Hematopoietic multipotent progenitor cell treated with erythropoietin and hydrocortisone succinate and interleukin-3 and kit ligand, for 17 days (in vitro differentiated cells): ENCODE measurements at regions not wholly inside any gene's neighbourhood (a gene's known extent, or its start where the extent isn't known, plus 50 kb on each side); places are given as distances from the start of the nearest gene placed in this dataset.

Experiments used
- DNase-seq: peaks from one replicate; pipeline ENCODE4 v3.0.0-alpha.2; 2015; ENCODE audit warnings: low spot score

DNA sequence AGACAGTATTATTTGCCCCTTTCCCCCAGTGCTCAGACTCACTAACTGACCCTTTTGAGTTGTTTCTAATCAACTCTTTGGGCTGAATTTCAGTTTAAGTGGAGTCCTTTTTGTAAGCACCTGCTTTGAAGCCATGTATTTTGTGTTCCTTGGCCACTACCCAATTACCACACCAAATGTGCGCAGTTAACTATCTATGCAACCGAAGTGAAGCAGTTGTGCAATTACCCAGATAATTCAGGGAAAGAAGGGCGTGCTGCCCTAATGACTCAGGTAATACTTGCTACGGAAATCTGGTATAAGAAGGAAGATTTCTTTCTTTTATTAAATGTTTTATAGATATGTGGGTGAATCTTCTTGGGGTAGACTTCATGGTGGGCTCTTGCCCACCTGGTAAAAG is 371.9 kb upstream of the TBL1XR1 start:
- no peak for DNase-seq

DNA sequence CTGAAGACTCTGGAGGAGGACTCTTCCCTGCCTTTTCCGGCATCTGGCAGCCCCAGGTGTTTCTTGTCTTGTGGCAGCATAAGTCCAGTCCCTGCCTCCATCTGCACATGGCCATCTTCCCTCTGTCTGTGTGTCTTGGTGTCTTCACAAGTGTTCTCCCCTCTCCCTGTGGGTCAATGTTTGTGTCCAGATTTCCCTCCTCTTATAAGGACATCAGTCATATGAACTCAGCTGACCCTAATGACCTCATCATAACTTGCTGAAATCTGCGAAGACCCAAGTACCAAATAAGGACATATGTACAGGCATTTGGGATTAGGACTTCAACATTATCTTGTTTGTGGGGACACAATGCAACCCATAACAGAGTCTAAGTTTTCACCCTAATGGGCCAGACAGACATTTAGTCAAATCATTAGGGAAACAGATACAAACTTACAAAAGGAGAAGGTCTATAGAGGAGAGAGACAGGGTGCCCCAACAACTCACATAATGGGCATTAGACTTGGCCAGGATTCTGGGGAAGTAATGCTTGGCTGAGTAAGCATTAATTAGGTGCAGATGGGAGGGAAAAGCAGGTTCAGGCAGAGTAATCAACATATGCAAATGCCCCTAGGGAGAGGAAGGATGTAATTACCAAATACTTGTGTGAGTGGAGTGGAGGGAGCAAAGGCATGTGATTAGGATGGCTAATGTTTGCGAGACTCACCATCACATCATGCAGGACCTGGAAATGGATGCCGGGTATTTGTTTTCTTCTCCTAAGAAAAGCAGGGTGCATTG is 372.8 kb upstream of the TBL1XR1 start:
- no peak for DNase-seq

DNA sequence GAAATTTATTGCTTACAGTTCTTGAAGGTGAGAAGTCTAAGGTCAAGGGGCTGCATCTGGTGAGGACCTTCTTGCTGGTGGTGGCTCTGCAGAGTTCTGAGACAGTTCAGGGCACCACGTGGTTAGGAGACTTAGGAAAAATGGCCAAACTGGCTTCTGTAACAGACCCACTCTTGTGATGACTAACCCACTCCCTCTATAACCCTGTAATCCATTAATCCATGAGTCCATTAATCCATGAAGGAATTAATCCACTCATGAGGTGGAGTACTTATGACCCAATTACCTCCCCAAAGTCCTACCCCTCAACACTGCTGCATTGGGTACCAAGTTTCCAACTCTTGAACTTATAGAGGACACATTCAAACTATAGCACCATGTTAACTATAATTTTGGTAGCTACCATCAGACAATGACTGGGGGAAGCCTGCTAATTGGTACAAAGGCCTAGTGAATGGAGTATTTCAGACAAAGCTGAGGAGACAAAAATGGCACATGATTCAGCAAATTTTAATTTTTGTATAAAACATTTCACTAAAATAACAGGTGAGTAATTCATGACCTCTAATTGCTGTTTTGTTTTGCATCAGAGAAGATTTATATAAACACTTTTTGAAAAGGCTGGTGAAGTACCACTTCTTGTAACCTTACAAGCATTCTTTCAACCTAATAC is 374.1 kb upstream of the TBL1XR1 start:
- DNase-seq = no peak

DNA sequence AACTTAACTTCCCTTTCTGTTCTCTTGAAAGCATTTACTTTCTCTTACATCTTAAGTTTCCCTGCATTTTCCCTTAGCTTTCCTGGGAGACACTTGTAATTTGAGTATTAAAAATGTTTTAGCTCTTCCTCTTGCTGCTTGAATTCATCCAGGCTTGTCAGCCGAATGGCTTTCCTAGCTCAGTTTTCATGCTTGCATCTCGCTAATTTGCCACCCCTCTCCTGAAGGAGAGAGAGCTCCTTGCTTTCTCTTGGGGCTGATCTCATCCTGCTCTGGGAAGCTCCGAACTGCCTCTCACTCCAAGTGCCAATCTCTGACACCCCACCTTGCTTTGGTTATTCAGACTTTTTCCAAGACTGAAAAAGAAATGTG is 374.6 kb upstream of the TBL1XR1 start:
- DNase-seq = no peak

DNA sequence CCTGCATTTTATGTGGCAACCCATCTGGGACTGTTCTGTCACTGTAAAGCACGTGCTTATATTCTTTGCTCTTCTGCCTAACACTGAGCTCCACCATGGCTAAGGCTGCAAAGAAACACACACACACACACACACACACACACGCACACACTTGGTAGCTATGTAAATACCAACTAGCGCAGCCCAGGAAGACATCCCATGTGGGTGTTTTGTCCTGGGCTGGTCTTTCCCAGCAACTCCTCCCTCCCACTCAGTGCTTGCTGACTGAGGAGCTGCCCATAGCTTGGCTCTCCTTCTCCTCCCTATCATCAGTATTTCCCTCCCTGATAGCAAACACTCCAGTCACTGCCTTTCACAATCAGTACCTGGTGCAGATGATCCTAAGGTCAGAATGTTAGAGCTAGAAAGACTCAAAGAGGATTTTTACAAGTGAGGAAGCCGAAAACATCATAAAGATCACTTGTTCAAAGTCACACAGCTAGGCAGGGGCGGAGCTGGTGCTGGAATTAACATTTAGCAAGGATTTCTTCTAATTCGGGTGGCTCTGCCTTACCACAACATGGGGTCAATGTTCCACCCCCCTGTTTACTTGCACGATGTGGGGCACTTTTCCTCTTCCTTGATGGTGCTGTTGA is 377.1 kb upstream of the TBL1XR1 start:
- no peak for DNase-seq

DNA sequence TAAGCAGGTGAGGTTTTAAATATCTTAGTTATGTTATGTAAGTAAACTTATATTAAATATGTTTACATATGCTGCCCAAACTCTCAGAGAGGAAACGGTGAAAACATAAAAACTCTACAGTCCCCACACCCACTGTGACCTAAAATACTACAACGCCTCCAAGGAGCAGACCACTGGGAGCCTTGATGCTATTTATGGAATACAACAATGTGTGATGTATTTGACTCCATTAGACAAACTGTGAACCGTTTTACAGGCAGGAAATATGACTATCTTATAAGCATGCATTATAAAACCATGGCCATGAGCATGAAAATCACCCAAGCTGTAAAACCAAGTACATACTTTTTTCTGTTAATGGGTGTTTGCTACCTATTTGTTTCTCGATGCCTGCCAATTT is 379.5 kb upstream of the TBL1XR1 start:
- DNase-seq = no peak

DNA sequence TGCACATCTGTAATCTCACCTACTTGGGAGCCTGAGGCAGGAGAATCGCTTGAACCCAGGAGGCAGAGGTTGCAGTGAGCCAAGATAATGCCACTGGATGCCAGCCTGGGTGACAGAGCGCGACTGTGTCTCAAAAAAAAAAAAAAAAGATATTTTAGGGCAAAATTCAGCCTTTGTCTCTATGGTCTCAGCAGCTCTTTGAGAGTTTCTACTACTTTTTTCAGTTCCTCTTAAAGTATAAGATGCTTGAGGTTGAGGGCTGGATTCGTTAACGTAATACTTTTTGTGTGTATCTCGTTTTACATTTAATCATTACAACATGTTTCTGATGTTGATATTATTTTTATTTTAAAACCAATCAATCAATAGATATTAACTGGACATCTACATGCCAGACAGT is 381.2 kb upstream of the TBL1XR1 start:
- DNase-seq = no peak

DNA sequence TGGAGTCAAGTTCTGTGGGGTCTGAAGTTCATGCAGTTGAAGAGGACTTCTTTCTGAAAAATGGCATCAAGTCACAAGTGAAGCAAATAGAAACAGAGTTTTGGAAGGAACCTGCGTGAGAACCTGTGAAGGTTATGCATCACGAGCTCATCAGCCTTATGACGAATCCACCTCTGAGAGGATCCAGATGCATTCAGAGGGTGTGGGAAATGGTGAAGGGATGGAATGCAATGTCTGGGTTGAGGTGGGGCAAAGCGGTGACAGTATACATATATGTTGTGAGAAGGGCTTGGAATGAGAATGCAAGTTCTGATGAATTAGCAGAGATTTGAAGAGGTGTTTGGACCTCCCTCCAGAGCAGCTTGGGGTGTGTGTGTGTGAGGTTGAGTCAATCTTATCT is 382.1 kb upstream of the TBL1XR1 start:
- no peak for DNase-seq

DNA sequence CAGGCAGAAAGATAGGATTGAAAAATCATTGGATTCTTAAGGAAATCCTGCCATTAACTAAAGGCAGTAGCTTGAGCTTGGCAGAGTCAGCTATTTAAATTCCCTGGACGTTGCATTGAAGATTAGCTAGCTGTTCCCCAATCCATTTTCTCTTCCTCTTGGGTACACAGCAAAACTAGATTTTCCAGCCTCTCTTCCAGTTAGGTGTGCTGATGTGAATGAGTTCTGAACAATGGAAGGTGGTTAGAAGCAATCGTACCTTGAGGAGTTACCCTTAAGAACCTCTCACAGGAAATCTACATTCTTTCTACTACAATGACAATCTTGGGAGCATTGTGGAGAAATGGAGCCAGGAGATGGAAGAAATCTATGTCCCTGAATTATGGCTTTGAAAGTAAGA is 383.2 kb upstream of the TBL1XR1 start:
- no peak for DNase-seq

DNA sequence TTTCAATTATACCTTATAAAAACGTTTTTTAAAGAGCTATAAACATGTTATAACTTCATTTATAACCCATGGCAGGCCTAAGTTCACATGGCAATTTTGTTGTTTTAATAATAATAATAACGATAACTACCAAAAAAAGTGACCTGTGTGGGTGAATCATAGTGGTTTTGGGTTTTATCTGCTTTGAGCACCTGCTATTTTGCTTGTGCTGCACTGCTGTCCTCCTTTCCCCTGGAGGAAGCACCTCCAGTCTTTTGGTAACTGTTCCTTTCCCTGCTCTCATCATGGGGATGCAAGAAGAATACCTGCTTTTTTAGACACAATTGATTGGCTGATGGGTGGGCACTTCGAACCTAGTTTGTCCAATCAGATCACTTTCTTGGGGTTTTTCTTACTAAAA is 388.0 kb upstream of the TBL1XR1 start:
- DNase-seq = no peak

DNA sequence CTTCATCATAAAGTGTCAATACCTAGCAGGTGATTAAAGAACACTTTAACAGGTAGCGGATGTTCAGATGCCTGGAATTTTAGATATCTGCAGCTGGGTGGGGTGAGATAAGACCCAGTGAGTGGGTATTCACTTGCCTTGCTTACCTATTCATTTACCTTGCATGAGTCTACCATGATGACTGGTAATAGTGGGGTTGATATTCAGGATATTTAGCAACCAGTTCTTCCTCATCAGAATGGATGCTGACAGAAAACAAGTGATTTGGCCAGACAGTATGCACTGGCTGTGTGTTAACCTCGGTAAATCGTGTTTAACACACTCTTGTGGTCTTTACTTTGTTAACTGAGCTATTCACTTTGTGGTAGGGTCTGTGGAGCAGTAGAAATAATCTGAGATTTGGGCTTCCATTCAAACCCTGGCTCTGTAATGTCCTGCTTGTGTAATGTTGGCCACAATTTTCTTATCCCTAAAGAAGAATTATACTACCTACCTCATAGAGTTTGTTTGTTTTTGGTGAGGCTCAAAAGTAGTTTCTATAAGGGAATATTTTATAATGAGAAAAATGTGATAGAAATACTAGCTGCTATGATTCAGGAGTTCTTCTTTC is 391.9 kb upstream of the TBL1XR1 start:
- no peak for DNase-seq

DNA sequence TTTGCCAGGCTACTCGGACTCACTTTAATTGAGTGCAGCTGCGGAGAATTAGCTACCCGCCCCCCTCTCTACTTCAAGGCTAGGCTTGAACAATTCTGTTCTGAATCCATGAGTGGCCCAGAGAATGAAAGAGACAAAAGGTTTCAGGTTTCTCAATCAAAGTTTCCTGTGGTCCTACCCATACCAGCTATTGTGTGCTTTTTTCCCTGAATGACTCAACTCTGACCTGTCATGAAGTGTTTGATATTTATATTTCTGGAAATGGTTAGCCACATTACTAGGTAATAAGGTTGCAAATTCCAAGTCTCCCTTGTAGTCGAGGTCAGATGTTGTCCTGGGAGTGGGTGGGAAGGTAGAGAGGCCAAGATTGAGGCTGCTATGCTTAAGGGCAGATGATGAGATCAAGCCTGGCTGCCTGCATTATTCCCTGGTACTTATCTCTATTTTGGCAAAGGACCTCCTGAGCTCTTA is 392.7 kb upstream of the TBL1XR1 start:
- DNase-seq = no peak

DNA sequence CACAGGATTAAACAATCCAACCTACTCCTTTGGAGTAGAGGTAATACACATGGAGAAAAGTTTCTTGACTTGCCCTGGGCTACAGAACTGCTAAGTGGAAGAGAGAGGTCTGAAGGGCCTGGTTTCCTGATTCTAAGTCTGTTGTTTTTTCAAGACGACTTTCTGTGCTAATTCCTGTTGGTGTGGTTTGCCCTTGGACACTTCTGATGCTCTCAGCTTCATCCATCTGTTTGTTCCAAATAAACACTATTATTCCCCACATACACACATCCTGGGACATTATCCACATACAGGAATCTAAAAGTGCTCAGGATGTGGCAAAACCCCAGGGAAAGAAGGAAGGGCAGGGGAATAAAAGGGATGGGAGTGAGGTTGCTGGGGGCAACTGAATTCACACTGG is 393.5 kb upstream of the TBL1XR1 start:
- no peak for DNase-seq

DNA sequence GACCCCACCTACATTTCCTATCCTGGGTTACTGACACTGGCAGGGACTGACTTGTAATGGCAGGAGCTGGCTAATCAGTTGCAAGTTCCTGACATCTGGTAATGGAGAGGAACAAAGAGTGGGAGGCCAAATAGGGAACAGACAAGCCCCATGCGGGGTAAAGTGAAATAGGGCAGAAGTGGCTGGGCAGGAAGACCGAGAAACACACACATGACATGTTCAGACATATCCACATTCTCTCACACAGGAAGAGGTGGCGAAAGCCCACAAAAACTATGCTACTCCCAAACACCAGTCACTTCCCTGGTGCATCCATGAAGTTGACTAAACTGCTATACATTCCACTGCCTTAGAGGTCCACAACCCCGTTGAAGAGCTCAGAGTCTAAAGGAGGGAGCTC is 394.1 kb upstream of the TBL1XR1 start:
- no peak for DNase-seq

DNA sequence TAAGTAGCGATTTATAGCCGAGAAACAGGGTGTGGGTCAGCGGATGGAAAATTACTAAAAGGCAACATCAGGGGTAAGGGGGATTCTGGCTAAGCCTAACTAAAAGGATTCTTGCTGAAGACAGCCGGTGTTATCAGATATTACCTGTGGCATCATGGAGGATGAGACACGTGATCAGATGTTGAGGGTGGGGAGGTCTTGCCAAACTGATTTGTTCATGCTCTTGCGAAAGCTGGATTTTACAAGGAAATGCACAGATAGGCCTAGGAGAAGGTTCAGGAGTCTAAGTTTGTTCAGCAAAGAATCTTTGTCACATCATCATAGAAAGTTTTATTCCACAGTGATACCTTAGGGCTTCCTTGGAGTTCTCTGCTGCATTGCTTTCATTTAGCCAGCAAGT is 396.8 kb upstream of the TBL1XR1 start:
- no peak for DNase-seq

DNA sequence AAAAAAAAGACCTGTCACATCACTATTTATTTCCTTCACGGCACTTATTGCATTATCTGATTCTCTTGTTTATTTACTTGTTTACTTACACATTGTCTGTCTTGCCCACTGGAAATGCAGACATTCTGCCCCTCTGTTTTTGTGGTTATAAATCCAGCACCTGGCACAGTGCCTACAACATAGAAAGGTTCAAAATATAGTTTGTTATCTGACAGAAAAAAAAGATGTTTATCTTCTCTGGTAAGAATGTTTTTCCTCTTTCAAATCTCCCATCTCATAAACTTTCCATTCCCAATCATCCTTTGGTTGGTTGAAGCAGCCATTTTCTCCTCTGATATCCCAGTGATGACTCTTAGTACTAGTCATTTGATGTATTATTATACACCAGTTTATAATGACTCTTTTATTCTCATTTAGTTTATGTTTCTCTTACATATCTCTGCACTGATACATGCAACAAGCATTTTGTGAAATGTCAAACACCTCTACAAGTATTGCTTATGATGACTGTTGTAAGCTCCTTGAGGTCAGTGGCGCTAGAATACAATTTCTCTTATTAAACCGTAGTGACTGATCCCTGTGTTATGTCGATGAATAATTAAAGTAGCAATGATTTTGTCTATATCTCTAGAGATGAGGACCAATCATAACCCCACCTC is 398.4 kb upstream of the TBL1XR1 start:
- DNase-seq = no peak

DNA sequence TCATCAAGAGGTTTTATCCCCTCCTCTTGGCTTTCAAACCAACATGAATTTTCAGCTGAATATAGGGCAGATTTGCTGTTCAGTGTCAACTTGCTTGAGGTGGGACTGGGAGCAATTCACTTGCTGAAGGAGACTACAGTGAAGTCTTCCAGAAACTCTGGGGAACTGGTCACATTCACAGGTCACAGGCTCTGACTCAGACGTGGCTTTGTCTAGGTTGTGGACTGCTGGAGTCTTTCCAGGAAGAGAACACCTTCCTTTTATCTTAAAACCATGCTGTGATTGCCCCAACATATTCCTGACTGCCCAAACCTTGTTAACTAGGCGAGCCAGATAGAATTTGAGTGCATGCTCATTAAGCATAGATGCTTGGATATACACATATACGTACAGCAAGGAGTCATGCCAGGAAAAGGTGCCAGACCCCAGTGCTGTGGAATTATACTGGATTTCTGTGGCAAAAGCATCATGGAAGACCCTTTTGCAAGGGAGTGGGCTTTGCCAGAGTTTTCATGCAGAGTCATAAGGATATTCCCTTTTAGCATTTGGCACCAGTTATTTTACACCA is 399.1 kb upstream of the TBL1XR1 start:
- DNase-seq = no peak

DNA sequence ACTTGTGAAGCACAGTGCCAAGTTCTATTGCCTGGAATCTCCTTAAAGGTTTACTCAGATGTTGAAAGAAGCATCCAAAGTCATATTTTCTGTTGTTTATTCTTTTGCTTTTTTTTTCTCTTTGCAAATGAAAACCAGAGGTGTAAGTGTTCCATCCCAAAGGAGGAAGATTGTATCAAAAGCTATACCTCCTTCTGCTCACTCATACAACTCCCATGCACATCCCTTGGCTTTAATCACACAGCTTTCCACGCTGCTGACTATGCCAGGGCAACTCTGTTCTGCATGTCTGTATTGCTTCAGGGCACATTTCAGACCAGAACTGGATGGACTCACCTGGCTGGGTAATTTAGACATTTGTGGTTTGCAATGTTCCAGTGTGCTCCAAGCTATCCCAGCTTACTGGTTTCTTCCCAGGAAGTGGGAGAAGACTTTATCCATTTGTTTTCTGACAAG is 399.6 kb upstream of the TBL1XR1 start:
- no peak for DNase-seq

DNA sequence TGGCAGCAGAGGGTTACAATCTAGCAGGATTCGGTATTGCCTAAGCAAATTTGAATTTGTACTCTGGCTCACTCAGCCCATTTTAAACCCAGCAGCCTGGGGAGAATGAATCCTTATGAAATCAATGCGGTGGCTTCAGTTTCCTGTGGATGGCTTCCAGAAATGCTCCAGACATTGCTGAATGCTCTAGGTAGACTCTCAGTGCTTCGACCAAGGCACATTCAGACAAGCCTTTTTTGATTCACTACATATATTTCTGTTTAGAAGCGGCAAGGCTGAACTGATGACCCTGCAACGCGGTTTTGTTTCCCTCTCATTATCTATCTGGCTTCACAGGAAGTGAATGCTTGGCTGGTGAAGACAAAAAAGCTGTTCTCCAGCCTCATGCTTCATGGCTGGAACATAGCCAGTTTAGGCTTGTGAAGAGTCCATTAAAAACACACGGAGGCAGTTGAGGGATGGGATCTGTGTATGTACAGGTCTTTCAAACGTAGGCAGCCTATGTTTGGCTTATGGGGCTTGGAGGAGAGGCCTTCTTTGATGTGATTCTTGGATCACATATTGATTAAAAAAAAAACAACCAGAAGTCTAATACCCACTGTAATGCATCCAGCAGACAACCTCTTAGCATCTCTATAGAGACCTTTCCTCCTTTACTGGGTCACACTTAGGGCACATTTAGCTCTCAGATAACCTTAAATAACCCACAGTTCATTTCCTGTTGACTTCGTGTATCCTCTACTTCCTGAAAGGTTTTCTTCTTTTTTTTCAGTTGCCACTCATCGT is 400.2 kb upstream of the TBL1XR1 start:
- DNase-seq = no peak

DNA sequence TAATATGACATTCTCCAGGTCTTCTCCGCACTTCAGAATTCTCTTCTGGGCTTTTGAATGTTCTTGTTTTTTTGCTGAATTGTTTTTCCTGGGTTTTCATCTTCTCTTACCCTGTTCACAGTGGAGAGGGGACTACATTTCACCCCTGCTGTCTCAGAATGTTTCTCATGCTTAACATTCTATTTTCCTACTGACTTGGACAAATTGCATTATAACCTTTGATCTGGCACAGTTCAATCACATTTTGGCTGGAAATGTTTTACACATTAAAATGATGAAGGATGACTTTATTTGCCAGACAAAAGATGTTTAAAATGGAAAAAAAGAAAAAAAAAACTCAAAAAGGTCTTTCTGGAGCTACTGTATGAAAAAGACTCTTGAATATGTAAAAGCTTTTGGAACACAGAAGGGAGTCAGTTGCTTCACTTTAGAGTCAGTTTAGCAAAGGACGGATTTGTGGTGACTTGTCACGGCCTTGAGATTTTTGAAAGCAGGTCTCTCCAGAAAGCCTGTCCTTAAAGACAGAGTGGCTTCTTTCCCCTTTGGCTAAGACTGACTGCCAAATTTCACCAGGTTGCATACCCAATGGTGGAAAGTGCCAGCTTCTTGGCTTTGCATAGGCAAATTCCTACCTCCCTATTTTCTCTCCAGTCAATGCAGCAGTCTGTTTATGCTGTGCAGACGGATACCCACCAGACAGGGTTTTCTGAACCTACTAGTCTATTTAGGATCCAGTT is 401.0 kb upstream of the TBL1XR1 start:
- no peak for DNase-seq
